Motor neuron (in vitro differentiated cells): ENCODE measurements at regions not wholly inside any gene's neighbourhood (a gene's known extent, or its start where the extent isn't known, plus 50 kb on each side); places are given as distances from the start of the nearest gene placed in this dataset.
"Not testable (repeated sequence)": the region's sequence is repeated elsewhere in the genome, so short reads cannot be mapped to it uniquely, and the experiment has no call there.

Experiments
- ATAC-seq, 8 experiments: fragments of 200-7000 bp; cut with Tn5 transposase; replicated peaks in 6 of 8; 2 replicates each; pipeline ENCODE4 v1.8.0; 2021; ENCODE audit warnings: mild to moderate bottlenecking in 8 of 8, moderate library complexity in 8 of 8
- H3K27ac ChIP-seq, 2 donors: fragments of 250-450 bp; sonication (Bioruptor Pico); 2 replicates each; pipeline ENCODE4 v1.9.0; 2021; ENCODE audit warnings: antibody characterized with exemption in 2 of 2, mild to moderate bottlenecking in 2 of 2, moderate library complexity in 1 of 2
- H3K4me1 ChIP-seq, 2 donors: fragments of 250-450 bp; sonication (Bioruptor Pico); replicated peaks in 1 of 2; 2 replicates each; pipeline ENCODE4 v1.6.1; 2021; ENCODE audit warnings: antibody characterized with exemption in 2 of 2, mild to moderate bottlenecking in 2 of 2, moderate library complexity in 1 of 2
- H3K4me3 ChIP-seq, 5 donors: fragments of 250-450 bp; sonication (Bioruptor Pico); 2 replicates each; pipeline ENCODE4 v1.9.0; 2021; ENCODE audit warnings: antibody characterized with exemption in 5 of 5, mild to moderate bottlenecking in 5 of 5, moderate library complexity in 4 of 5
- WGBS, 10 experiments: fragments of 450-650 bp; shearing (Covaris generic); methylation state at CpG; one replicate each; pipeline ENCODE4 v1.0.0; 2022; 5-methylcytosine and 5-hydroxymethylcytosine counted together
- in situ Hi-C, 9 experiments: fragments of 400-800 bp; cut with MboI; loops; one replicate each; pipeline ENCODE4 v1.15.0; 2021; ENCODE audit warnings: low sequenced_read_pairs in 9 of 9, low pct_unique_long_range_greater_than_20kb in 2 of 9; ENCODE audit not compliant: unreplicated experiment in 9 of 9

- no CpG with 5 or more reads among the region's 4 CpGs for WGBS, 10 experiments
- ATAC-seq, in situ Hi-C loops, H3K27ac ChIP-seq, H3K4me3 ChIP-seq, H3K4me1 ChIP-seq: not testable (repeated sequence)
Observed at GRCh38 chr2:110323832-110324231, 111.5 kb upstream of the MTLN start.

- H3K4me3 ChIP-seq, H3K27ac ChIP-seq, in situ Hi-C loops, ATAC-seq, H3K4me1 ChIP-seq: not testable (repeated sequence)
- no CpG with 5 or more reads among the region's 8 CpGs for WGBS, 10 experiments
Observed at GRCh38 chr2:110322535-110322934, 110.2 kb upstream of the MTLN start.

- H3K27ac ChIP-seq, H3K4me3 ChIP-seq, in situ Hi-C loops, H3K4me1 ChIP-seq, ATAC-seq: not testable (repeated sequence)
- WGBS, 10 experiments: no CpG with 5 or more reads among the region's 10 CpGs
Observed at GRCh38 chr2:110320834-110321563, 108.7 kb upstream of the MTLN start.

- WGBS, 10 experiments: no CpG with 5 or more reads among the region's 4 CpGs
- peak in 1 of 8 experiments; percentile 30 for ATAC-seq
- H3K4me3 ChIP-seq, in situ Hi-C loops, H3K27ac ChIP-seq, H3K4me1 ChIP-seq: not testable (repeated sequence)
Observed at GRCh38 chr2:110318898-110319297, 106.6 kb upstream of the MTLN start.

GRCh38 chr2:110317377-110317776, 105.0 kb upstream of the MTLN start:
- ATAC-seq, H3K4me1 ChIP-seq, H3K27ac ChIP-seq, in situ Hi-C loops, H3K4me3 ChIP-seq: not testable (repeated sequence)
- WGBS, 10 experiments: no CpG with 5 or more reads among the region's 5 CpGs

GRCh38 chr2:110316051-110316865, 103.9 kb upstream of the MTLN start:
- H3K27ac ChIP-seq, H3K4me1 ChIP-seq, H3K4me3 ChIP-seq, in situ Hi-C loops: not testable (repeated sequence)
- WGBS, 10 experiments: no CpG with 5 or more reads among the region's 10 CpGs
- ATAC-seq: peak; percentile 39 to 98 (median 68)

GRCh38 chr2:110315054-110315820, 102.9 kb upstream of the MTLN start:
- H3K4me3 ChIP-seq, H3K27ac ChIP-seq, in situ Hi-C loops, H3K4me1 ChIP-seq: not testable (repeated sequence)
- peak in 5 of 8 experiments; percentile 33 to 69 (median 59) for ATAC-seq
- WGBS, 10 experiments: no CpG with 5 or more reads among the region's 9 CpGs

- H3K27ac ChIP-seq, ATAC-seq, H3K4me1 ChIP-seq, in situ Hi-C loops, H3K4me3 ChIP-seq: not testable (repeated sequence)
- no CpG with 5 or more reads among the region's 10 CpGs for WGBS, 10 experiments
Observed at GRCh38 chr2:110314472-110314871, 102.1 kb upstream of the MTLN start.

GRCh38 chr2:110313032-110313431, 100.7 kb upstream of the MTLN start:
- in situ Hi-C loops, H3K4me1 ChIP-seq: not testable (repeated sequence)

GRCh38 chr2:110311713-110312444, 99.5 kb upstream of the MTLN start:
- no CpG with 5 or more reads among the region's 10 CpGs for WGBS, 10 experiments
- peak in 3 of 8 experiments; percentile 52 to 88 (median 67) for ATAC-seq
- H3K4me3 ChIP-seq, H3K27ac ChIP-seq, in situ Hi-C loops, H3K4me1 ChIP-seq: not testable (repeated sequence)

More at GRCh38 chr2:110313032-110313431, 100.7 kb upstream of the MTLN start:
- not testable (repeated sequence) for H3K27ac ChIP-seq, ATAC-seq, H3K4me3 ChIP-seq

GRCh38 chr2:110310988-110311475, 98.7 kb upstream of the MTLN start:
- ATAC-seq, H3K27ac ChIP-seq, H3K4me3 ChIP-seq, H3K4me1 ChIP-seq, in situ Hi-C loops: not testable (repeated sequence)

GRCh38 chr2:110308728-110309127, 96.4 kb upstream of the MTLN start:
- WGBS, 10 experiments: no CpG with 5 or more reads among the region's 3 CpGs
- H3K27ac ChIP-seq, ATAC-seq, H3K4me1 ChIP-seq, H3K4me3 ChIP-seq, in situ Hi-C loops: not testable (repeated sequence)

- H3K4me3 ChIP-seq, H3K4me1 ChIP-seq, H3K27ac ChIP-seq, ATAC-seq, in situ Hi-C loops: not testable (repeated sequence)
- no CpG with 5 or more reads among the region's 4 CpGs for WGBS, 10 experiments
Observed at GRCh38 chr2:110292807-110293206, 80.5 kb upstream of the MTLN start.
